Panc1 (cell line): ENCODE measurements at regions not wholly inside any gene's neighbourhood (a gene's known extent, or its start where the extent isn't known, plus 50 kb on each side); places are given as distances from the start of the nearest gene placed in this dataset.
A peak's percentile ranks its signal among the peaks of the same experiment; 100 is the strongest.

Experiments used
- ATAC-seq: fragments of 200-7000 bp; cut with Tn5 transposase; 2 replicates; pipeline ENCODE4 v1.9.1; 2020; ENCODE audit warnings: mild to moderate bottlenecking, moderate library complexity
- BruUV-seq: library from RNA; stranded (reverse); fragments of 400-500 nt; replicated peaks from 2 replicates; lab custom pipeline; 2021; lab: Mats Ljungman, UMichigan
- CTCF ChIA-PET: fragments of 300-600 bp; sonication (Branson Sonifier 250); formaldehyde crosslinking; loops from one replicate; lab custom pipeline; 2022; ENCODE audit warnings: antibody characterized with exemption; lab: Charles Lee
- POLR2A ChIA-PET: fragments of 300-600 bp; sonication (Branson Sonifier 250); formaldehyde crosslinking; loops from one replicate; lab custom pipeline; 2022; ENCODE audit warnings: antibody characterized with exemption; lab: Charles Lee
- DNase-seq: peaks from one replicate; pipeline ENCODE4 v3.0.0-alpha.2; 2010; ENCODE audit warnings: low read depth, low spot score
- H3K27ac ChIP-seq: 2 replicates; pipeline ENCODE4 v1.5.1; 2011; ENCODE audit warnings: mild to moderate bottlenecking, low read length, inconsistent platforms
- H3K27me3 ChIP-seq: fragments of 200-500 bp; sonication (Bioruptor generic); 2 replicates; pipeline ENCODE4 v1.6.0; 2014; ENCODE audit warnings: low read length, inconsistent platforms; ENCODE audit not compliant: control insufficient read depth, insufficient read depth
- H3K36me3 ChIP-seq: fragments of 200-500 bp; sonication (Bioruptor generic); 2 replicates; pipeline ENCODE4 v1.5.1; 2014; ENCODE audit warnings: inconsistent platforms, mild to moderate bottlenecking, low read length, moderate library complexity; ENCODE audit not compliant: control insufficient read depth, insufficient read depth
- H3K4me1 ChIP-seq: 2 replicates; pipeline ENCODE4 v1.5.1; 2011; ENCODE audit warnings: inconsistent platforms, mild to moderate bottlenecking, low read length, moderate library complexity; ENCODE audit not compliant: control insufficient read depth, insufficient read depth
- H3K4me3 ChIP-seq, 2 experiments: 2 replicates each; pipeline ENCODE4 v1.5.1; 2011 to 2012; ENCODE audit warnings: low read depth in 2 of 2, low read length in 2 of 2, mild to moderate bottlenecking in 2 of 2, inconsistent platforms in 1 of 2, moderate library complexity in 1 of 2
- H3K9me3 ChIP-seq: fragments of 200-500 bp; sonication (Bioruptor generic); 2 replicates; pipeline ENCODE4 v1.5.1; 2014; ENCODE audit warnings: low read depth, mild to moderate bottlenecking, inconsistent platforms, low read length, moderate library complexity; ENCODE audit not compliant: control insufficient read depth, insufficient read depth
- CTCF ChIP-seq: fragments of 450-650 bp; IDR thresholded peaks from 2 replicates; pipeline ENCODE4 v1.5.1; 2017; ENCODE audit warnings: mild to moderate bottlenecking
- POLR2AphosphoS5 ChIP-seq: IDR thresholded peaks from 2 replicates; pipeline ENCODE4 v1.6.1; 2012; ENCODE audit warnings: mild to moderate bottlenecking, low read depth, low read length, moderate library complexity
- REST ChIP-seq, 2 experiments: IDR thresholded peaks; 2 replicates each; pipeline ENCODE4 v1.6.1; 2011 to 2012; ENCODE audit warnings: low read depth in 2 of 2, control low read depth in 1 of 2, low read length in 1 of 2, mild to moderate bottlenecking in 1 of 2, moderate library complexity in 1 of 2; ENCODE audit not compliant: insufficient read depth in 1 of 2
- SIN3A ChIP-seq: IDR thresholded peaks from 2 replicates; pipeline ENCODE4 v1.6.1; 2012; ENCODE audit warnings: low read depth, mild to moderate bottlenecking, low read length, moderate library complexity, borderline replicate concordance; ENCODE audit not compliant: insufficient read depth
- TCF7L2 ChIP-seq: IDR thresholded peaks from 2 replicates; pipeline ENCODE4 v1.6.1; 2011; ENCODE audit warnings: mild to moderate bottlenecking, low read depth, low read length, inconsistent platforms
- in situ Hi-C: cut with HindIII; loops from 2 replicates; pipeline ENCODE4 v1.10.0; 2016; ENCODE audit warnings: low sequenced_read_pairs, low pct_unique_long_range_greater_than_20kb
- intact Hi-C: fragments of 100-400 bp; cut with micrococcal nuclease; formaldehyde crosslinking; loops from one replicate; pipeline ENCODE4 v1.10.0; 2022; ENCODE audit not compliant: unreplicated experiment

GRCh38 chr5:38755181-38755580 lies 90.6 kb upstream of the OSMR start:
- Histone ChIP-seq H3K27ac (peak overlapping the region; percentile 62; the same call in 1 of the 2 replicates), H3K4me1 (no peaks in the 10 kb centered on the region; the same call in 1 of the 2 replicates), H3K36me3 (no peaks in the 10 kb centered on the region), H3K4me3 (no peak overlapping the region), H3K27me3 (no peaks in the 10 kb centered on the region), H3K9me3 (no peaks in the 10 kb centered on the region)
- DNase-seq (no peak), ATAC-seq (peak; percentile 54; the same call in 1 of the 2 replicates)
- CTCF ChIA-PET = no interaction called here
- no peak for TF ChIP-seq POLR2AphosphoS5
- TF ChIP-seq SIN3A = no peak
- no peak for TF ChIP-seq CTCF
- POLR2A ChIA-PET = no interaction called here
- no TSS peak for BruUV-seq
- intact Hi-C loops (no loop called here), in situ Hi-C loops (no loop called here)

- peak overlapping the region; percentile 62; the same call in 1 of the 2 replicates for H3K27ac ChIP-seq
- no peaks in the 10 kb centered on the region for H3K36me3 ChIP-seq
- POLR2A ChIA-PET = no interaction called here
- H3K4me1 ChIP-seq = no peaks in the 10 kb centered on the region; the same call in 1 of the 2 replicates
- intact Hi-C loops (no loop called here), in situ Hi-C loops (no loop called here)
- no peak for DNase-seq
- no peak overlapping the region for H3K4me3 ChIP-seq
- H3K9me3 ChIP-seq = no peaks in the 10 kb centered on the region
- no TSS peak for BruUV-seq
- CTCF ChIA-PET = no interaction called here
- ATAC-seq = no peak
- no peaks in the 10 kb centered on the region for H3K27me3 ChIP-seq
- TF ChIP-seq REST (IDR thresholded peaks at IDR 0.05; ENCODE audit: insufficient read depth in 1 of 2, low read depth in 2 of 2, low read length in 1 of 2) (no peak), POLR2AphosphoS5 (no peak), SIN3A (no peak), TCF7L2 (no peak), CTCF (no peak)
Observed at GRCh38 chr5:38756068-38756467, 89.7 kb upstream of the OSMR start.
